K562 (cell line): ENCODE measurements at regions not wholly inside any gene's neighbourhood (a gene's known extent, or its start where the extent isn't known, plus 50 kb on each side); places are given as distances from the start of the nearest gene placed in this dataset.

ENCODE experiments used
- ATAC-seq: fragments of 200-7000 bp; cut with Tn5 transposase; 3 replicates; pipeline ENCODE4 v1.9.1; 2020; ENCODE audit warnings: moderate library complexity
- BruUV-seq: library from RNA; stranded (reverse); fragments of 400-500 nt; replicated peaks from 2 replicates; lab custom pipeline; 2021; lab: Mats Ljungman, UMichigan
- CTCF ChIA-PET: fragments of 300-600 bp; formaldehyde crosslinking; extraction: SDS; loops from one replicate; lab custom pipeline; 2021; ENCODE audit warnings: low intra/inter-chr PET ratio; lab: Yijun Ruan, JAX
- POLR2A ChIA-PET: fragments of 300-600, 350-650 bp; sonication (Branson Sonifier 250); formaldehyde crosslinking; extraction: SDS; loops from one replicate; lab custom pipeline; 2021; ENCODE audit warnings: antibody characterized with exemption, inconsistent platforms; lab: Yijun Ruan, JAX
- DNase-seq, 4 experiments: peaks; one replicate each; pipeline versions ENCODE4 v3.0.0 to v3.0.0-alpha.2; 2011 to 2018; ENCODE audit warnings: low spot score in 3 of 4, mixed read lengths in 3 of 4; ENCODE audit errors: extremely low read depth in 1 of 4
- FAIRE-seq: peaks from 2 replicates; lab custom pipeline; 2011; peaks lifted over from hg19 to GRCh38; lab: Jason Lieb, UNC
- H2AFZ ChIP-seq: 2 replicates; pipeline ENCODE4 v1.6.0; 2011; ENCODE audit warnings: low read depth, low read length, control low read depth, inconsistent platforms
- H3K27ac ChIP-seq: fragments of 200-600 bp; 3 replicates; pipeline ENCODE4 v1.8.0; 2011; ENCODE audit warnings: low read depth, mild to moderate bottlenecking, control low read depth, inconsistent platforms, low read length, moderate library complexity, mixed read lengths; ENCODE audit errors: extremely low read depth
- H3K27me3 ChIP-seq, 2 experiments: fragments of 300-600 bp in 1 of 2; 2 replicates in 1 of 2; 3 replicates in 1 of 2; pipeline versions ENCODE4 v1.6.0 to v1.8.0; 2011; ENCODE audit warnings: inconsistent platforms in 2 of 2, low read length in 2 of 2, mild to moderate bottlenecking in 1 of 2, mixed read lengths in 1 of 2, moderate library complexity in 1 of 2; ENCODE audit not compliant: control insufficient read depth in 2 of 2, insufficient read depth in 2 of 2
- H3K36me3 ChIP-seq: fragments of 300-600 bp; 3 replicates; pipeline ENCODE4 v1.8.0; 2011; ENCODE audit warnings: mild to moderate bottlenecking, low read length, inconsistent platforms; ENCODE audit not compliant: control insufficient read depth, insufficient read depth
- H3K4me1 ChIP-seq, 2 experiments: fragments of 200-600 bp in 1 of 2; replicated peaks in 1 of 2; 2 replicates in 1 of 2; 3 replicates in 1 of 2; pipeline versions ENCODE4 v1.5.1 to v1.8.0; 2011; ENCODE audit warnings: inconsistent platforms in 2 of 2, low read length in 2 of 2, mild to moderate bottlenecking in 1 of 2, mixed read lengths in 1 of 2, moderate library complexity in 1 of 2; ENCODE audit not compliant: control insufficient read depth in 2 of 2, insufficient read depth in 2 of 2
- H3K4me2 ChIP-seq: 2 replicates; pipeline ENCODE4 v1.6.1; 2011; ENCODE audit warnings: low read length, control low read depth, inconsistent platforms, mixed read lengths; ENCODE audit not compliant: insufficient read depth
- H3K4me3 ChIP-seq: fragments of 200-600 bp; sonication (generic), shearing (Covaris generic); 2 replicates; pipeline ENCODE4 v1.5.1; 2016; ENCODE audit warnings: control low read depth, inconsistent platforms
- H3K79me2 ChIP-seq: fragments of 200-600 bp; 3 replicates; pipeline ENCODE4 v1.8.0; 2011; ENCODE audit warnings: low read length, inconsistent platforms; ENCODE audit not compliant: control insufficient read depth, insufficient read depth
- H3K9ac ChIP-seq, 2 experiments: 2 replicates each; pipeline versions ENCODE4 v1.6.0 to v1.6.1; 2011; ENCODE audit warnings: low read depth in 2 of 2, low read length in 2 of 2, control low read depth in 1 of 2, inconsistent platforms in 1 of 2, mild to moderate bottlenecking in 1 of 2, mixed read lengths in 1 of 2; ENCODE audit not compliant: insufficient read depth in 1 of 2
- H3K9me1 ChIP-seq: one replicate; pipeline ENCODE4 v1.6.0; 2011; ENCODE audit warnings: inconsistent platforms, mild to moderate bottlenecking, low read length, moderate library complexity; ENCODE audit not compliant: control insufficient read depth, insufficient read depth
- H3K9me3 ChIP-seq: replicated peaks from 2 replicates; pipeline ENCODE4 v1.5.1; 2011; ENCODE audit warnings: low read depth, low read length, inconsistent platforms; ENCODE audit not compliant: control insufficient read depth, insufficient read depth
- H4K20me1 ChIP-seq: replicated peaks from 2 replicates; pipeline ENCODE4 v1.6.1; 2011; ENCODE audit warnings: low read length, inconsistent platforms, mixed read lengths; ENCODE audit not compliant: control insufficient read depth, insufficient read depth
- EGR1 ChIP-seq: fragments of 450-650 bp; conservative IDR thresholded peaks from 2 replicates; pipeline ENCODE4 v1.6.1; 2017; ENCODE audit warnings: mild to moderate bottlenecking
- HDAC6 ChIP-seq: IDR thresholded peaks from 2 replicates; pipeline ENCODE4 v1.6.1; 2012; ENCODE audit warnings: low read depth, mild to moderate bottlenecking, control low read depth, inconsistent platforms, low read length, moderate library complexity
- MAFF ChIP-seq: IDR thresholded peaks from 2 replicates; pipeline ENCODE4 v1.6.1; 2012; ENCODE audit warnings: low read length, improper control_type of control experiment
- SMAD1 ChIP-seq: fragments of 150-350 bp; IDR thresholded peaks from 2 replicates; pipeline ENCODE4 v1.6.1; 2014; ENCODE audit warnings: low read length, low read depth; ENCODE audit not compliant: partially characterized antibody
- SMAD2 ChIP-seq: fragments of 150-350 bp; IDR thresholded peaks from 2 replicates; pipeline ENCODE4 v1.6.1; 2014; ENCODE audit warnings: low read depth, mild to moderate bottlenecking, low read length
- TBP ChIP-seq: optimal IDR thresholded peaks from 2 replicates; pipeline ENCODE3; 2011; ENCODE audit warnings: low read depth, low read length, improper control_type of control experiment
- ZFX ChIP-seq: sonication (generic); formaldehyde crosslinking; IDR thresholded peaks from 2 replicates; pipeline ENCODE4 v1.8.0; 2022; ENCODE audit warnings: mild to moderate bottlenecking, missing genetic modification reagents, moderate library complexity
- WGBS: fragments of 100-300 bp; shearing (Covaris generic); methylation state at CpG from one replicate; pipeline ENCODE4 v1.1.6; 2016; ENCODE audit warnings: low coverage, mixed read lengths; ENCODE audit not compliant: insufficient coverage; ENCODE audit errors: missing lambda C conversion rate; 5-methylcytosine and 5-hydroxymethylcytosine counted together
- in situ Hi-C: fragments of 300-500 bp; cut with MboI; formaldehyde crosslinking; loops from 4 replicates; pipeline ENCODE4 v1.15.0; 2018; ENCODE audit warnings: inconsistent platforms, mixed read lengths
- intact Hi-C: fragments of 100-400 bp; cut with micrococcal nuclease; formaldehyde crosslinking; loops from 2 replicates; pipeline ENCODE4 v1.14.2; 2022
- TF ChIP-seq, protein P1 (sequence below): sonication (generic); formaldehyde crosslinking; IDR thresholded peaks from 2 replicates; pipeline ENCODE4 v1.8.0; 2022; ENCODE audit warnings: mild to moderate bottlenecking, missing genetic modification reagents
- TF ChIP-seq, protein P2 (sequence below), 2 experiments: fragments of 450-650 bp in 1 of 2; IDR thresholded peaks; 2 replicates each; pipeline ENCODE4 v1.6.1; 2011 to 2017; ENCODE audit warnings: low read depth in 2 of 2, antibody characterized with exemption in 1 of 2, borderline replicate concordance in 1 of 2, low read length in 1 of 2, mild to moderate bottlenecking in 1 of 2, mixed read lengths in 1 of 2; ENCODE audit not compliant: control insufficient read depth in 1 of 2
- TF ChIP-seq, protein P3 (sequence below): sonication (generic); formaldehyde crosslinking; IDR thresholded peaks from 2 replicates; pipeline ENCODE4 v1.8.1; 2023; ENCODE audit warnings: mild to moderate bottlenecking, missing genetic modification reagents
- TF ChIP-seq, protein P4 (sequence below): fragments of 450-650 bp; IDR thresholded peaks from 2 replicates; pipeline ENCODE4 v1.6.1; 2017; ENCODE audit warnings: mild to moderate bottlenecking, moderate library complexity

DNA sequence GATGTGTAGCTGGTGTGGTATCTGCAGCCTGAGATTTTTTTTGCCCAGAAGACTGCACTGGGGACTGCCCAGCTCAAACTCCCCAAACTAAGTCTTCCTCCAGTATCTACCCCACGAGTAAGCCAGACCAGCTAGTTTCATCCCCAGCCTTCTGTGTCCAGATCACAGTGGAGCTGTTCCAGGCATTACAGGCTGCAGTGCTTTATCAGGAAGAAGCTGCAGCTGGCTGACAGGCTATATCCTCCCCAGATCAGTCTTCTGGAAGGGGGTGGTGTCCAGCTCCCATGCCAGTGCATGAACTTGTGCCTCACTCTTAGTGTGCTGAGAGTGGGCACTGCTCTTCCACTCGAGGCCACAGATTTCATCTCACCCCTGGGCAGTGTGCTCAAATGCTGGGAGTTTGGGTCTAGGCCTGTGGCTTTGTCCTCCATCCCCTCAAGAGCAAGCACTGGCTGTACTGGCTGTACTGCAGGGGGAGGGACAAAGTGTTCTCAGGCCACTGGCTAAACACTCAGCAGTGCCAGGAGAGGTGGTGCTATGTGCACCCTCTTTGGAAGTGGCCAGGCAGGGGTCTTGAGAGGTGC lies 679.1 kb upstream of the COBL start (continued):
- TF ChIP-seq, protein P1, sequence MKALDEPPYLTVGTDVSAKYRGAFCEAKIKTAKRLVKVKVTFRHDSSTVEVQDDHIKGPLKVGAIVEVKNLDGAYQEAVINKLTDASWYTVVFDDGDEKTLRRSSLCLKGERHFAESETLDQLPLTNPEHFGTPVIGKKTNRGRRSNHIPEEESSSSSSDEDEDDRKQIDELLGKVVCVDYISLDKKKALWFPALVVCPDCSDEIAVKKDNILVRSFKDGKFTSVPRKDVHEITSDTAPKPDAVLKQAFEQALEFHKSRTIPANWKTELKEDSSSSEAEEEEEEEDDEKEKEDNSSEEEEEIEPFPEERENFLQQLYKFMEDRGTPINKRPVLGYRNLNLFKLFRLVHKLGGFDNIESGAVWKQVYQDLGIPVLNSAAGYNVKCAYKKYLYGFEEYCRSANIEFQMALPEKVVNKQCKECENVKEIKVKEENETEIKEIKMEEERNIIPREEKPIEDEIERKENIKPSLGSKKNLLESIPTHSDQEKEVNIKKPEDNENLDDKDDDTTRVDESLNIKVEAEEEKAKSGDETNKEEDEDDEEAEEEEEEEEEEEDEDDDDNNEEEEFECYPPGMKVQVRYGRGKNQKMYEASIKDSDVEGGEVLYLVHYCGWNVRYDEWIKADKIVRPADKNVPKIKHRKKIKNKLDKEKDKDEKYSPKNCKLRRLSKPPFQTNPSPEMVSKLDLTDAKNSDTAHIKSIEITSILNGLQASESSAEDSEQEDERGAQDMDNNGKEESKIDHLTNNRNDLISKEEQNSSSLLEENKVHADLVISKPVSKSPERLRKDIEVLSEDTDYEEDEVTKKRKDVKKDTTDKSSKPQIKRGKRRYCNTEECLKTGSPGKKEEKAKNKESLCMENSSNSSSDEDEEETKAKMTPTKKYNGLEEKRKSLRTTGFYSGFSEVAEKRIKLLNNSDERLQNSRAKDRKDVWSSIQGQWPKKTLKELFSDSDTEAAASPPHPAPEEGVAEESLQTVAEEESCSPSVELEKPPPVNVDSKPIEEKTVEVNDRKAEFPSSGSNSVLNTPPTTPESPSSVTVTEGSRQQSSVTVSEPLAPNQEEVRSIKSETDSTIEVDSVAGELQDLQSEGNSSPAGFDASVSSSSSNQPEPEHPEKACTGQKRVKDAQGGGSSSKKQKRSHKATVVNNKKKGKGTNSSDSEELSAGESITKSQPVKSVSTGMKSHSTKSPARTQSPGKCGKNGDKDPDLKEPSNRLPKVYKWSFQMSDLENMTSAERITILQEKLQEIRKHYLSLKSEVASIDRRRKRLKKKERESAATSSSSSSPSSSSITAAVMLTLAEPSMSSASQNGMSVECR (CRISPR knock-in tag): no peak
- TF ChIP-seq HDAC6: no peak
- TF ChIP-seq, all 486 proteins: peak for 0

DNA sequence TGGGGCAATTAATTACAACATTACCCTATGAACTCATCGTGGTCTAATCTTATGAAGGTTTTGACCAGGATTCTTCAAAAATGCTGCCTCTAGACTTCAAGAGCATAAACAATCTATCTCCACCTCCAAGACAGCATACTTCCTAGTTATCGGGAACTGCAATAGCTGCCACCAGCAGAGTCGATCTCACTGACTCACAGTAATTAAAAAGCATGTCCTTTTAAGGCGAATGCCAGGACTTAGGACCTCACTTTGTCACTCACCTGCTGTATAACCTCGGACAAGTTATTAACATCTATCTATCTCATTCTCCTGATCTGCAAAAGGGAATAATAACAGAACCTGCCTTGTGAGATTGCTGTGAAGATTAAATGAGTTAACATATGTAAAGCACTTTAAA lies 666.0 kb upstream of the COBL start:
- no peak overlapping the region for H2AFZ ChIP-seq
- no peak overlapping the region for H3K4me2 ChIP-seq
- H3K4me1 ChIP-seq: no peaks in the 10 kb centered on the region
- H3K36me3 ChIP-seq: no peaks in the 10 kb centered on the region
- in situ Hi-C loops (no loop called here), intact Hi-C loops (no loop called here)
- H3K79me2 ChIP-seq: no peaks in the 10 kb centered on the region
- 0% methylated on average over 5 of the region's 5 CpGs for WGBS
- no peaks in the 10 kb centered on the region for H3K9me1 ChIP-seq
- FAIRE-seq (no peak), DNase-seq (no peak), ATAC-seq (no peak)
- no peak overlapping the region for H3K27ac ChIP-seq
- H3K4me3 ChIP-seq: no peak overlapping the region
- no peaks in the 10 kb centered on the region for H3K9me3 ChIP-seq
- H3K27me3 ChIP-seq: no peaks in the 10 kb centered on the region
- H3K9ac ChIP-seq: no peak overlapping the region
- POLR2A ChIA-PET: no interaction called here
- CTCF ChIA-PET: no interaction called here
- no peaks in the 10 kb centered on the region for H4K20me1 ChIP-seq
- no TSS peak for BruUV-seq
- TF ChIP-seq MAFF: no peak
- TF ChIP-seq, protein P2, sequence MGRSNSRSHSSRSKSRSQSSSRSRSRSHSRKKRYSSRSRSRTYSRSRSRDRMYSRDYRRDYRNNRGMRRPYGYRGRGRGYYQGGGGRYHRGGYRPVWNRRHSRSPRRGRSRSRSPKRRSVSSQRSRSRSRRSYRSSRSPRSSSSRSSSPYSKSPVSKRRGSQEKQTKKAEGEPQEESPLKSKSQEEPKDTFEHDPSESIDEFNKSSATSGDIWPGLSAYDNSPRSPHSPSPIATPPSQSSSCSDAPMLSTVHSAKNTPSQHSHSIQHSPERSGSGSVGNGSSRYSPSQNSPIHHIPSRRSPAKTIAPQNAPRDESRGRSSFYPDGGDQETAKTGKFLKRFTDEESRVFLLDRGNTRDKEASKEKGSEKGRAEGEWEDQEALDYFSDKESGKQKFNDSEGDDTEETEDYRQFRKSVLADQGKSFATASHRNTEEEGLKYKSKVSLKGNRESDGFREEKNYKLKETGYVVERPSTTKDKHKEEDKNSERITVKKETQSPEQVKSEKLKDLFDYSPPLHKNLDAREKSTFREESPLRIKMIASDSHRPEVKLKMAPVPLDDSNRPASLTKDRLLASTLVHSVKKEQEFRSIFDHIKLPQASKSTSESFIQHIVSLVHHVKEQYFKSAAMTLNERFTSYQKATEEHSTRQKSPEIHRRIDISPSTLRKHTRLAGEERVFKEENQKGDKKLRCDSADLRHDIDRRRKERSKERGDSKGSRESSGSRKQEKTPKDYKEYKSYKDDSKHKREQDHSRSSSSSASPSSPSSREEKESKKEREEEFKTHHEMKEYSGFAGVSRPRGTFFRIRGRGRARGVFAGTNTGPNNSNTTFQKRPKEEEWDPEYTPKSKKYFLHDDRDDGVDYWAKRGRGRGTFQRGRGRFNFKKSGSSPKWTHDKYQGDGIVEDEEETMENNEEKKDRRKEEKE (IDR thresholded peaks at IDR 0.05; ENCODE audit: borderline replicate concordance in 1 of 2, control insufficient read depth in 1 of 2, low read depth in 2 of 2, low read length in 1 of 2): no peak
- no peak for TF ChIP-seq TBP
- TF ChIP-seq, protein P3, sequence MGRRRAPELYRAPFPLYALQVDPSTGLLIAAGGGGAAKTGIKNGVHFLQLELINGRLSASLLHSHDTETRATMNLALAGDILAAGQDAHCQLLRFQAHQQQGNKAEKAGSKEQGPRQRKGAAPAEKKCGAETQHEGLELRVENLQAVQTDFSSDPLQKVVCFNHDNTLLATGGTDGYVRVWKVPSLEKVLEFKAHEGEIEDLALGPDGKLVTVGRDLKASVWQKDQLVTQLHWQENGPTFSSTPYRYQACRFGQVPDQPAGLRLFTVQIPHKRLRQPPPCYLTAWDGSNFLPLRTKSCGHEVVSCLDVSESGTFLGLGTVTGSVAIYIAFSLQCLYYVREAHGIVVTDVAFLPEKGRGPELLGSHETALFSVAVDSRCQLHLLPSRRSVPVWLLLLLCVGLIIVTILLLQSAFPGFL (CRISPR knock-in tag): no peak
- no peak for TF ChIP-seq ZFX (CRISPR knock-in tag)
- TF ChIP-seq, protein P4, sequence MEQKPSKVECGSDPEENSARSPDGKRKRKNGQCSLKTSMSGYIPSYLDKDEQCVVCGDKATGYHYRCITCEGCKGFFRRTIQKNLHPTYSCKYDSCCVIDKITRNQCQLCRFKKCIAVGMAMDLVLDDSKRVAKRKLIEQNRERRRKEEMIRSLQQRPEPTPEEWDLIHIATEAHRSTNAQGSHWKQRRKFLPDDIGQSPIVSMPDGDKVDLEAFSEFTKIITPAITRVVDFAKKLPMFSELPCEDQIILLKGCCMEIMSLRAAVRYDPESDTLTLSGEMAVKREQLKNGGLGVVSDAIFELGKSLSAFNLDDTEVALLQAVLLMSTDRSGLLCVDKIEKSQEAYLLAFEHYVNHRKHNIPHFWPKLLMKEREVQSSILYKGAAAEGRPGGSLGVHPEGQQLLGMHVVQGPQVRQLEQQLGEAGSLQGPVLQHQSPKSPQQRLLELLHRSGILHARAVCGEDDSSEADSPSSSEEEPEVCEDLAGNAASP: no peak
- TF ChIP-seq SMAD1: no peak
- TF ChIP-seq EGR1: no peak
- TF ChIP-seq SMAD2: no peak
